ENCODE measurements at regions not wholly inside any gene's neighbourhood (a gene's known extent, or its start where the extent isn't known, plus 50 kb on each side); places are given as distances from the start of the nearest gene placed in this dataset.

DNA sequence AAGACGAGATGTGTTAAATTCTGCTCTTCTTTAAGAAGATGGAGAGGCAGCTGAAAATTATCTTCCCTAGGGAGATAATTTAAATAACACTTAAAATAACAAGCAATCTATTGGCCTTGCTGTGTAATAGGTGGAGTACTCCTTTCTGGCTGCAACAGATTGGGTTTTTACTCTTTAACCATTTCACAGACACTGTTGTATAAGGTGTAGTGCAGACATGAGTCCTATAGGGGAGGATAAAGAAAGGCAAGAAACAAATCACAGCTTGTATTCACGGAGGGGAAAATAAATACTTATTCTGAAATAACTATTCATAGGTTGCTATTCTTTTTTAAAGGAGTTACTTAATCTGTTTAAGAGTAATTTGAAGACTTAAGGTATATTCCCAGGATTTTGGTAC lies 252.0 kb downstream of the ZPLD1 start:
- DNase-seq (ENCODE audit: low read depth in 1 of 2, low spot score in 1 of 2): no peak
- no peaks in the 10 kb centered on the region for H3K27me3 ChIP-seq (ENCODE audit: insufficient read depth, poor library complexity, severe bottlenecking)
- H3K4me3 ChIP-seq (replicated peaks; ENCODE audit: insufficient read depth, low read length): no peak overlapping the region
- H3K27ac ChIP-seq (replicated peaks): no peak overlapping the region
- TF ChIP-seq SPI1 (IDR thresholded peaks at IDR 0.05; ENCODE audit: borderline replicate concordance, low read depth) (no peak), POLR2AphosphoS5 (IDR thresholded peaks at IDR 0.05; ENCODE audit: low read depth) (no peak), GABPA (IDR thresholded peaks at IDR 0.05; ENCODE audit: low read depth) (no peak)
- TF ChIP-seq, protein P1, sequence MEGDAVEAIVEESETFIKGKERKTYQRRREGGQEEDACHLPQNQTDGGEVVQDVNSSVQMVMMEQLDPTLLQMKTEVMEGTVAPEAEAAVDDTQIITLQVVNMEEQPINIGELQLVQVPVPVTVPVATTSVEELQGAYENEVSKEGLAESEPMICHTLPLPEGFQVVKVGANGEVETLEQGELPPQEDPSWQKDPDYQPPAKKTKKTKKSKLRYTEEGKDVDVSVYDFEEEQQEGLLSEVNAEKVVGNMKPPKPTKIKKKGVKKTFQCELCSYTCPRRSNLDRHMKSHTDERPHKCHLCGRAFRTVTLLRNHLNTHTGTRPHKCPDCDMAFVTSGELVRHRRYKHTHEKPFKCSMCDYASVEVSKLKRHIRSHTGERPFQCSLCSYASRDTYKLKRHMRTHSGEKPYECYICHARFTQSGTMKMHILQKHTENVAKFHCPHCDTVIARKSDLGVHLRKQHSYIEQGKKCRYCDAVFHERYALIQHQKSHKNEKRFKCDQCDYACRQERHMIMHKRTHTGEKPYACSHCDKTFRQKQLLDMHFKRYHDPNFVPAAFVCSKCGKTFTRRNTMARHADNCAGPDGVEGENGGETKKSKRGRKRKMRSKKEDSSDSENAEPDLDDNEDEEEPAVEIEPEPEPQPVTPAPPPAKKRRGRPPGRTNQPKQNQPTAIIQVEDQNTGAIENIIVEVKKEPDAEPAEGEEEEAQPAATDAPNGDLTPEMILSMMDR (IDR thresholded peaks at IDR 0.05; ENCODE audit: insufficient read depth, low read length): no peak
- TF ChIP-seq, protein P2, sequence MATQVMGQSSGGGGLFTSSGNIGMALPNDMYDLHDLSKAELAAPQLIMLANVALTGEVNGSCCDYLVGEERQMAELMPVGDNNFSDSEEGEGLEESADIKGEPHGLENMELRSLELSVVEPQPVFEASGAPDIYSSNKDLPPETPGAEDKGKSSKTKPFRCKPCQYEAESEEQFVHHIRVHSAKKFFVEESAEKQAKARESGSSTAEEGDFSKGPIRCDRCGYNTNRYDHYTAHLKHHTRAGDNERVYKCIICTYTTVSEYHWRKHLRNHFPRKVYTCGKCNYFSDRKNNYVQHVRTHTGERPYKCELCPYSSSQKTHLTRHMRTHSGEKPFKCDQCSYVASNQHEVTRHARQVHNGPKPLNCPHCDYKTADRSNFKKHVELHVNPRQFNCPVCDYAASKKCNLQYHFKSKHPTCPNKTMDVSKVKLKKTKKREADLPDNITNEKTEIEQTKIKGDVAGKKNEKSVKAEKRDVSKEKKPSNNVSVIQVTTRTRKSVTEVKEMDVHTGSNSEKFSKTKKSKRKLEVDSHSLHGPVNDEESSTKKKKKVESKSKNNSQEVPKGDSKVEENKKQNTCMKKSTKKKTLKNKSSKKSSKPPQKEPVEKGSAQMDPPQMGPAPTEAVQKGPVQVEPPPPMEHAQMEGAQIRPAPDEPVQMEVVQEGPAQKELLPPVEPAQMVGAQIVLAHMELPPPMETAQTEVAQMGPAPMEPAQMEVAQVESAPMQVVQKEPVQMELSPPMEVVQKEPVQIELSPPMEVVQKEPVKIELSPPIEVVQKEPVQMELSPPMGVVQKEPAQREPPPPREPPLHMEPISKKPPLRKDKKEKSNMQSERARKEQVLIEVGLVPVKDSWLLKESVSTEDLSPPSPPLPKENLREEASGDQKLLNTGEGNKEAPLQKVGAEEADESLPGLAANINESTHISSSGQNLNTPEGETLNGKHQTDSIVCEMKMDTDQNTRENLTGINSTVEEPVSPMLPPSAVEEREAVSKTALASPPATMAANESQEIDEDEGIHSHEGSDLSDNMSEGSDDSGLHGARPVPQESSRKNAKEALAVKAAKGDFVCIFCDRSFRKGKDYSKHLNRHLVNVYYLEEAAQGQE (IDR thresholded peaks at IDR 0.05; ENCODE audit: insufficient replicate concordance, low read depth): no peak

- H3K27ac ChIP-seq (replicated peaks): no peak overlapping the region
- no peak overlapping the region for H3K4me3 ChIP-seq (replicated peaks; ENCODE audit: insufficient read depth, low read length)
- H3K27me3 ChIP-seq (ENCODE audit: insufficient read depth, poor library complexity, severe bottlenecking): no peaks in the 10 kb centered on the region
- no peak for TF ChIP-seq SPI1 (IDR thresholded peaks at IDR 0.05; ENCODE audit: borderline replicate concordance, low read depth)
- no peak for TF ChIP-seq GABPA (IDR thresholded peaks at IDR 0.05; ENCODE audit: low read depth)
- TF ChIP-seq, protein P2 (IDR thresholded peaks at IDR 0.05; ENCODE audit: insufficient replicate concordance, low read depth): no peak
- TF ChIP-seq, protein P1 (IDR thresholded peaks at IDR 0.05; ENCODE audit: insufficient read depth, low read length): no peak
- TF ChIP-seq POLR2AphosphoS5 (IDR thresholded peaks at IDR 0.05; ENCODE audit: low read depth): no peak
- no peak for DNase-seq (ENCODE audit: low read depth in 1 of 2, low spot score in 1 of 2)
Measured at GRCh38 chr3:102687851-102688555, 253.2 kb downstream of the ZPLD1 start.

- TF ChIP-seq, protein P2 (IDR thresholded peaks at IDR 0.05; ENCODE audit: insufficient replicate concordance, low read depth): no peak
- TF ChIP-seq, protein P1 (IDR thresholded peaks at IDR 0.05; ENCODE audit: insufficient read depth, low read length): no peak
- TF ChIP-seq SPI1 (IDR thresholded peaks at IDR 0.05; ENCODE audit: borderline replicate concordance, low read depth): no peak
- TF ChIP-seq GABPA (IDR thresholded peaks at IDR 0.05; ENCODE audit: low read depth): no peak
- TF ChIP-seq POLR2AphosphoS5 (IDR thresholded peaks at IDR 0.05; ENCODE audit: low read depth): no peak
Measured at GRCh38 chr3:102688556-102688930, 253.7 kb downstream of the ZPLD1 start.

More at GRCh38 chr3:102688556-102688930, 253.7 kb downstream of the ZPLD1 start:
- no peak overlapping the region for H3K4me3 ChIP-seq (replicated peaks; ENCODE audit: insufficient read depth, low read length)
- no peak for DNase-seq (ENCODE audit: low read depth in 1 of 2, low spot score in 1 of 2)
- no peaks in the 10 kb centered on the region for H3K27me3 ChIP-seq (ENCODE audit: insufficient read depth, poor library complexity, severe bottlenecking)
- H3K27ac ChIP-seq (replicated peaks): no peak overlapping the region

Data from HL-60 (cell line).